ENCODE measurements at regions not wholly inside any gene's neighbourhood (a gene's known extent, or its start where the extent isn't known, plus 50 kb on each side); places are given as distances from the start of the nearest gene placed in this dataset.

GRCh38 chrX:113048896-113049295, 208.3 kb upstream of the AMOT start:
- TF ChIP-seq GABPA (IDR thresholded peaks at IDR 0.05; ENCODE audit: low read depth) (no peak), CTCF (IDR thresholded peaks at IDR 0.05; ENCODE audit: insufficient read depth, low read length) (no peak), POLR2AphosphoS5 (IDR thresholded peaks at IDR 0.05; ENCODE audit: low read depth) (no peak), SPI1 (IDR thresholded peaks at IDR 0.05; ENCODE audit: borderline replicate concordance, low read depth) (no peak), REST (IDR thresholded peaks at IDR 0.05; ENCODE audit: insufficient replicate concordance, low read depth) (no peak)
- DNase-seq (ENCODE audit: low read depth in 1 of 2, low spot score in 1 of 2) = no peak
- Histone ChIP-seq H3K27me3 (ENCODE audit: insufficient read depth, poor library complexity, severe bottlenecking) (peaks cover 4% of the 10 kb centered on the region), H3K4me3 (replicated peaks; ENCODE audit: insufficient read depth, low read length) (no peak overlapping the region), H3K27ac (replicated peaks) (no peak overlapping the region)

- no peak for DNase-seq (ENCODE audit: low read depth in 1 of 2, low spot score in 1 of 2)
- Histone ChIP-seq H3K27me3 (ENCODE audit: insufficient read depth, poor library complexity, severe bottlenecking) (peaks cover 4% of the 10 kb centered on the region), H3K27ac (replicated peaks) (no peak overlapping the region), H3K4me3 (replicated peaks; ENCODE audit: insufficient read depth, low read length) (no peak overlapping the region)
- TF ChIP-seq CTCF (IDR thresholded peaks at IDR 0.05; ENCODE audit: insufficient read depth, low read length) = no peak
- TF ChIP-seq POLR2AphosphoS5 (IDR thresholded peaks at IDR 0.05; ENCODE audit: low read depth) = no peak
- no peak for TF ChIP-seq REST (IDR thresholded peaks at IDR 0.05; ENCODE audit: insufficient replicate concordance, low read depth)
- TF ChIP-seq GABPA (IDR thresholded peaks at IDR 0.05; ENCODE audit: low read depth) = no peak
- no peak for TF ChIP-seq SPI1 (IDR thresholded peaks at IDR 0.05; ENCODE audit: borderline replicate concordance, low read depth)
These were observed 207.8 kb upstream of the AMOT start for GRCh38 chrX:113048480-113048879.

- no peak for DNase-seq (ENCODE audit: low read depth in 1 of 2, low spot score in 1 of 2)
- H3K4me3 ChIP-seq (replicated peaks; ENCODE audit: insufficient read depth, low read length) = no peak overlapping the region
- TF ChIP-seq POLR2AphosphoS5 (IDR thresholded peaks at IDR 0.05; ENCODE audit: low read depth) (no peak), GABPA (IDR thresholded peaks at IDR 0.05; ENCODE audit: low read depth) (no peak), SPI1 (IDR thresholded peaks at IDR 0.05; ENCODE audit: borderline replicate concordance, low read depth) (no peak), CTCF (IDR thresholded peaks at IDR 0.05; ENCODE audit: insufficient read depth, low read length) (no peak), REST (IDR thresholded peaks at IDR 0.05; ENCODE audit: insufficient replicate concordance, low read depth) (no peak)
- no peaks in the 10 kb centered on the region for H3K27me3 ChIP-seq (ENCODE audit: insufficient read depth, poor library complexity, severe bottlenecking)
- no peak overlapping the region for H3K27ac ChIP-seq (replicated peaks)
These were observed 193.5 kb upstream of the AMOT start for GRCh38 chrX:113033966-113034680.
